ENCODE measurements at regions not wholly inside any gene's neighbourhood (a gene's known extent, or its start where the extent isn't known, plus 50 kb on each side); places are given as distances from the start of the nearest gene placed in this dataset.
A peak's percentile ranks its signal among the peaks of the same experiment; 100 is the strongest.

- TF ChIP-seq ZBTB6 (tag by site-specific recombination; IDR thresholded peaks at IDR 0.05), result no peak; the same call in 1 of the 2 replicates
- no peak for TF ChIP-seq ZNF223 (tag by site-specific recombination; IDR thresholded peaks at IDR 0.05)
- peak; percentile 87 for TF ChIP-seq REST (tag by site-specific recombination; IDR thresholded peaks at IDR 0.05)
- no peak; the same call in 1 of the 2 replicates for TF ChIP-seq TSHZ1 (tag by site-specific recombination; IDR thresholded peaks at IDR 0.05; ENCODE audit: borderline replicate concordance)
- no peak for TF ChIP-seq ZNF169 (tag by site-specific recombination; IDR thresholded peaks at IDR 0.05)
- TF ChIP-seq ZNF2 (tag by site-specific recombination; IDR thresholded peaks at IDR 0.05), result no peak
- no peak for TF ChIP-seq ZNF768 (tag by site-specific recombination; IDR thresholded peaks at IDR 0.05)
- TF ChIP-seq ZNF473 (tag by site-specific recombination; IDR thresholded peaks at IDR 0.05), result no peak
- TF ChIP-seq ELK4 (IDR thresholded peaks at IDR 0.05; ENCODE audit: borderline replicate concordance, low read depth, low read length), result no peak
- TF ChIP-seq ZNF354C (tag by site-specific recombination; IDR thresholded peaks at IDR 0.05; ENCODE audit: borderline replicate concordance, low read depth), result peak; percentile 92; the same call in 1 of the 2 replicates
- TF ChIP-seq ZNF600 (tag by site-specific recombination; IDR thresholded peaks at IDR 0.05), result peak; percentile 78
- no peak for TF ChIP-seq ZNF175 (tag by site-specific recombination; IDR thresholded peaks at IDR 0.05)
- no peak for TF ChIP-seq ZNF362 (tag by site-specific recombination; IDR thresholded peaks at IDR 0.05)
- no peak for TF ChIP-seq PRDM2 (tag by site-specific recombination; IDR thresholded peaks at IDR 0.05; ENCODE audit: borderline replicate concordance)
- no peak for TF ChIP-seq ZNF747 (tag by site-specific recombination; IDR thresholded peaks at IDR 0.05)
- TF ChIP-seq ZNF692 (tag by site-specific recombination; IDR thresholded peaks at IDR 0.05), result 0 out of 2 replicates have a peak, but pooled peaks have one; percentile 30
Measured at GRCh38 chr7:69412331-69413146, 185.7 kb upstream of the AUTS2 start (continued).

Measured in HEK293 (cell line).